A673 (cell line): ENCODE measurements at regions not wholly inside any gene's neighbourhood (a gene's known extent, or its start where the extent isn't known, plus 50 kb on each side); places are given as distances from the start of the nearest gene placed in this dataset.

ENCODE experiments used
- CTCF ChIP-seq: fragments of 300-800, 200-600 bp; sonication (generic); conservative IDR thresholded peaks from 2 replicates; pipeline ENCODE4 v1.5.1; 2017; ENCODE audit warnings: low read depth, mild to moderate bottlenecking, antibody characterized with exemption, low read length, moderate library complexity, mixed read lengths
- EZH2 ChIP-seq: fragments of 200-600 bp; sonication (generic); IDR thresholded peaks from 2 replicates; pipeline ENCODE4 v1.6.1; 2017; ENCODE audit warnings: borderline replicate concordance, low read depth, mild to moderate bottlenecking, mixed read lengths, antibody characterized with exemption, low read length; ENCODE audit not compliant: poor library complexity, severe bottlenecking

- no peak for TF ChIP-seq CTCF
- no peak for TF ChIP-seq EZH2
Observed at GRCh38 chrX:137749246-137749645, 183.3 kb downstream of the ZIC3 start.
